ENCODE measurements at regions not wholly inside any gene's neighbourhood (a gene's known extent, or its start where the extent isn't known, plus 50 kb on each side); places are given as distances from the start of the nearest gene placed in this dataset.

DNA sequence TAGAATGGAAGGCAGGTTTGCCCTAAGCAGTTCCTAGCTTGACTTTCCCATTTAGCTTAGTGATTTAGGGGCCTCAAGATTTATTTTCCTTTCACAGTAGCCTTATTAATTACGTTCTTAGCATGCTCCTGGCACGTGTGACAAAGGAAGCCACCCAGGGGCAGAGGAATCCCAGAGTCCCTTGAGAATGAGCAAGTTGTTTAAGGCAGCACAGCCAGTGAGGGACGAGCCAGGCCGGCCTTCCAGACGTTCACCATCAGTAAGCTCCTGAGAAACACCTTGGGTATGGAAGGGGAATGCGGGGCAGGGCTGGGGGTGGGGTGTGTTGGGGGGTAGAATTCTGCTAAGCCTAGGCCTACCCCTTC lies 76.3 kb downstream of the SOWAHC start:
- no peak overlapping the region for H4K91ac ChIP-seq (ENCODE audit: insufficient read depth, low read depth, low read length)
- H3K4me1 ChIP-seq (ENCODE audit: control insufficient read depth, insufficient read depth, low read length): peaks cover 4% of the 10 kb centered on the region; the same call in 1 of the 2 replicates
- intact Hi-C loops (cut with micrococcal nuclease): no loop called here
- H3K27me3 ChIP-seq (ENCODE audit: control insufficient read depth, insufficient read depth, low read length): peaks cover 5% of the 10 kb centered on the region
- H3K9me1 ChIP-seq (ENCODE audit: insufficient read depth, low read length): no peaks in the 10 kb centered on the region
- H3K14ac ChIP-seq (replicated peaks; ENCODE audit: low read depth, low read length): no peak overlapping the region
- no peak overlapping the region for H2AFZ ChIP-seq (replicated peaks; ENCODE audit: low read length, poor library complexity)
- H3K9ac ChIP-seq (ENCODE audit: low read depth, low read length): no peak overlapping the region
- BruUV-seq (replicated peaks): no TSS peak
- H3K27ac ChIP-seq (ENCODE audit: insufficient read depth, low read length): no peak overlapping the region
- dilution Hi-C loops (cut with HindIII; ENCODE audit: low sequenced_read_pairs, unreplicated experiment): no loop called here
- ATAC-seq (ENCODE audit: low read depth) (no peak), DNase-seq (no peak)
- WGBS, 2 experiments (ENCODE audit: extremely low coverage in 2 of 2, insufficient read length in 1 of 2): 80% methylated on average over 2 of the region's 6 CpGs; no CpG with 5 or more reads in 1 of the 2 experiments
- no peak overlapping the region for H4K8ac ChIP-seq (ENCODE audit: low read depth in 2 of 2, low read length in 2 of 2)
- H3K9me3 ChIP-seq (ENCODE audit: control insufficient read depth, insufficient read depth, low read length): no peaks in the 10 kb centered on the region
- in situ Hi-C loops (cut with MboI; ENCODE audit: low sequenced_read_pairs): no loop called here
- no peak overlapping the region for H2AK5ac ChIP-seq (ENCODE audit: low read depth, low read length)
- ChIA-PET CTCF (no interaction called here), POLR2A (ENCODE audit: unreplicated experiment) (no interaction called here)
- no peak overlapping the region for H3K4me3 ChIP-seq (ENCODE audit: insufficient read depth, low read depth, low read length)
- no peak overlapping the region for H2BK5ac ChIP-seq (ENCODE audit: low read depth, low read length, poor library complexity, severe bottlenecking)
- H3K18ac ChIP-seq (ENCODE audit: low read depth, low read length): no peak overlapping the region
- H3K79me1 ChIP-seq (ENCODE audit: low read depth in 1 of 2, low read length in 2 of 2): no peaks in the 10 kb centered on the region
- no peak overlapping the region for H3K23ac ChIP-seq (ENCODE audit: low read depth, low read length)
- H2BK120ac ChIP-seq (ENCODE audit: low read depth, low read length): no peak overlapping the region
- no peak for TF ChIP-seq FOS (IDR thresholded peaks at IDR 0.05; ENCODE audit: low read depth, low read length)
- TF ChIP-seq RFX5 (IDR thresholded peaks at IDR 0.05; ENCODE audit: low read depth, low read length): no peak
- TF ChIP-seq BHLHE40 (IDR thresholded peaks at IDR 0.05; ENCODE audit: low read depth, low read length): no peak
- TF ChIP-seq, protein P1, sequence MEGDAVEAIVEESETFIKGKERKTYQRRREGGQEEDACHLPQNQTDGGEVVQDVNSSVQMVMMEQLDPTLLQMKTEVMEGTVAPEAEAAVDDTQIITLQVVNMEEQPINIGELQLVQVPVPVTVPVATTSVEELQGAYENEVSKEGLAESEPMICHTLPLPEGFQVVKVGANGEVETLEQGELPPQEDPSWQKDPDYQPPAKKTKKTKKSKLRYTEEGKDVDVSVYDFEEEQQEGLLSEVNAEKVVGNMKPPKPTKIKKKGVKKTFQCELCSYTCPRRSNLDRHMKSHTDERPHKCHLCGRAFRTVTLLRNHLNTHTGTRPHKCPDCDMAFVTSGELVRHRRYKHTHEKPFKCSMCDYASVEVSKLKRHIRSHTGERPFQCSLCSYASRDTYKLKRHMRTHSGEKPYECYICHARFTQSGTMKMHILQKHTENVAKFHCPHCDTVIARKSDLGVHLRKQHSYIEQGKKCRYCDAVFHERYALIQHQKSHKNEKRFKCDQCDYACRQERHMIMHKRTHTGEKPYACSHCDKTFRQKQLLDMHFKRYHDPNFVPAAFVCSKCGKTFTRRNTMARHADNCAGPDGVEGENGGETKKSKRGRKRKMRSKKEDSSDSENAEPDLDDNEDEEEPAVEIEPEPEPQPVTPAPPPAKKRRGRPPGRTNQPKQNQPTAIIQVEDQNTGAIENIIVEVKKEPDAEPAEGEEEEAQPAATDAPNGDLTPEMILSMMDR (conservative IDR thresholded peaks at IDR 0.05; ENCODE audit: low read depth, low read length): no peak
- no peak for TF ChIP-seq MXI1 (IDR thresholded peaks at IDR 0.05; ENCODE audit: borderline replicate concordance, low read depth, low read length)
- TF ChIP-seq RCOR1 (IDR thresholded peaks at IDR 0.05; ENCODE audit: insufficient replicate concordance, low read length): no peak
- no peak for TF ChIP-seq POLR2A (IDR thresholded peaks at IDR 0.05; ENCODE audit: low read depth, low read length)
- no peak for TF ChIP-seq CEBPB (IDR thresholded peaks at IDR 0.05; ENCODE audit: low read depth, low read length)
- TF ChIP-seq, protein P2, sequence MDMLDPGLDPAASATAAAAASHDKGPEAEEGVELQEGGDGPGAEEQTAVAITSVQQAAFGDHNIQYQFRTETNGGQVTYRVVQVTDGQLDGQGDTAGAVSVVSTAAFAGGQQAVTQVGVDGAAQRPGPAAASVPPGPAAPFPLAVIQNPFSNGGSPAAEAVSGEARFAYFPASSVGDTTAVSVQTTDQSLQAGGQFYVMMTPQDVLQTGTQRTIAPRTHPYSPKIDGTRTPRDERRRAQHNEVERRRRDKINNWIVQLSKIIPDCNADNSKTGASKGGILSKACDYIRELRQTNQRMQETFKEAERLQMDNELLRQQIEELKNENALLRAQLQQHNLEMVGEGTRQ (IDR thresholded peaks at IDR 0.05; ENCODE audit: low read depth, low read length): no peak
- no peak for TF ChIP-seq SMC3 (IDR thresholded peaks at IDR 0.05; ENCODE audit: low read depth, low read length)
- TF ChIP-seq MAZ (IDR thresholded peaks at IDR 0.05; ENCODE audit: borderline replicate concordance, low read depth, low read length): no peak
- TF ChIP-seq, protein P3, sequence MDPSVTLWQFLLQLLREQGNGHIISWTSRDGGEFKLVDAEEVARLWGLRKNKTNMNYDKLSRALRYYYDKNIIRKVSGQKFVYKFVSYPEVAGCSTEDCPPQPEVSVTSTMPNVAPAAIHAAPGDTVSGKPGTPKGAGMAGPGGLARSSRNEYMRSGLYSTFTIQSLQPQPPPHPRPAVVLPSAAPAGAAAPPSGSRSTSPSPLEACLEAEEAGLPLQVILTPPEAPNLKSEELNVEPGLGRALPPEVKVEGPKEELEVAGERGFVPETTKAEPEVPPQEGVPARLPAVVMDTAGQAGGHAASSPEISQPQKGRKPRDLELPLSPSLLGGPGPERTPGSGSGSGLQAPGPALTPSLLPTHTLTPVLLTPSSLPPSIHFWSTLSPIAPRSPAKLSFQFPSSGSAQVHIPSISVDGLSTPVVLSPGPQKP (IDR thresholded peaks at IDR 0.05; ENCODE audit: borderline replicate concordance, low read depth, low read length): no peak
- TF ChIP-seq MAFK (IDR thresholded peaks at IDR 0.05; ENCODE audit: low read depth, low read length): no peak
- TF ChIP-seq RAD21 (IDR thresholded peaks at IDR 0.05; ENCODE audit: low read length): no peak
- no peaks in the 10 kb centered on the region for H4K20me1 ChIP-seq (ENCODE audit: insufficient read depth, low read length)
- H3K56ac ChIP-seq (ENCODE audit: extremely low read depth, insufficient read depth, low read length): no peak overlapping the region
- H3K4me2 ChIP-seq (ENCODE audit: low read depth, low read length): no peak overlapping the region
- no peak overlapping the region for H2AK9ac ChIP-seq (replicated peaks; ENCODE audit: low read depth, low read length, poor library complexity)
- no peak overlapping the region for H2BK20ac ChIP-seq (ENCODE audit: low read depth, low read length)
- H3K4ac ChIP-seq (ENCODE audit: low read depth, low read length): no peak overlapping the region
- no peak overlapping the region for H2BK15ac ChIP-seq (ENCODE audit: low read depth, low read length)
- H4K5ac ChIP-seq (ENCODE audit: low read depth, low read length): no peak overlapping the region
- no peaks in the 10 kb centered on the region for H3K36me3 ChIP-seq (ENCODE audit: control insufficient read depth, insufficient read depth, low read length)

Data from IMR-90 (cell line).